Esophagus muscularis mucosa (tissue), 4 donors: ENCODE measurements at regions not wholly inside any gene's neighbourhood (a gene's known extent, or its start where the extent isn't known, plus 50 kb on each side); places are given as distances from the start of the nearest gene placed in this dataset.

ENCODE experiments used
- DNase-seq: peaks from one replicate; pipeline ENCODE4 v3.0.0-alpha.2; 2017; ENCODE audit errors: extremely low spot score
- H3K27ac ChIP-seq, 4 donors: fragments of 200-600 bp; sonication (generic); replicated peaks in 1 of 4; 1 replicate in 3 of 4; 2 replicates in 1 of 4; pipeline ENCODE4 v1.5.1; 2016 to 2019; ENCODE audit warnings: mild to moderate bottlenecking in 1 of 4
- H3K27me3 ChIP-seq, 4 donors: fragments of 200-600 bp; sonication (generic); one replicate each; pipeline versions ENCODE4 v1.5.1 to v1.6.0; 2016 to 2019
- H3K36me3 ChIP-seq, 4 donors: fragments of 200-600 bp; sonication (generic); one replicate each; pipeline ENCODE4 v1.5.1; 2016 to 2019
- H3K4me1 ChIP-seq, 4 donors: fragments of 200-600 bp; sonication (generic); one replicate each; pipeline ENCODE4 v1.5.1; 2016 to 2019
- H3K4me3 ChIP-seq, 4 donors: fragments of 200-600 bp; sonication (generic); 1 replicate in 2 of 4; 2 replicates in 2 of 4; pipeline ENCODE4 v1.5.1; 2016 to 2019; ENCODE audit warnings: mild to moderate bottlenecking in 4 of 4, moderate library complexity in 1 of 4
- H3K9me3 ChIP-seq, 4 donors: fragments of 200-600 bp; sonication (generic); 1 replicate in 3 of 4; 2 replicates in 1 of 4; pipeline ENCODE4 v1.5.1; 2016 to 2019
- EP300 ChIP-seq: sonication (generic); formaldehyde crosslinking; IDR thresholded peaks from one replicate; pipeline ENCODE4 v1.6.1; 2017; ENCODE audit warnings: antibody characterized with exemption
- POLR2A ChIP-seq: fragments of 450-650 bp; IDR thresholded peaks from one replicate; pipeline ENCODE4 v1.6.1; 2017; ENCODE audit warnings: antibody characterized with exemption, moderate library complexity, mild to moderate bottlenecking, low read depth
- POLR2AphosphoS5 ChIP-seq, 2 donors: sonication (generic); formaldehyde crosslinking; IDR thresholded peaks; one replicate each; pipeline ENCODE4 v1.6.1; 2017; ENCODE audit warnings: antibody characterized with exemption in 2 of 2
- WGBS: methylation state at CpG from one replicate; pipeline ENCODE4 v1.1.5; 2018; 5-methylcytosine and 5-hydroxymethylcytosine counted together
- intact Hi-C: fragments of 100-400 bp; cut with DNase I; formaldehyde crosslinking; loops from one replicate; pipeline ENCODE4 v1.15.1; 2023
- TF ChIP-seq, protein P1 (sequence below), 3 experiments: fragments of 200-600 bp in 2 of 3; fragments of 450-650 bp in 1 of 3; sonication (generic) in 2 of 3; IDR thresholded peaks; one replicate each; pipeline ENCODE4 v1.5.1; 2017 to 2019; ENCODE audit warnings: antibody characterized with exemption in 3 of 3, mild to moderate bottlenecking in 2 of 3, moderate library complexity in 1 of 3

DNA sequence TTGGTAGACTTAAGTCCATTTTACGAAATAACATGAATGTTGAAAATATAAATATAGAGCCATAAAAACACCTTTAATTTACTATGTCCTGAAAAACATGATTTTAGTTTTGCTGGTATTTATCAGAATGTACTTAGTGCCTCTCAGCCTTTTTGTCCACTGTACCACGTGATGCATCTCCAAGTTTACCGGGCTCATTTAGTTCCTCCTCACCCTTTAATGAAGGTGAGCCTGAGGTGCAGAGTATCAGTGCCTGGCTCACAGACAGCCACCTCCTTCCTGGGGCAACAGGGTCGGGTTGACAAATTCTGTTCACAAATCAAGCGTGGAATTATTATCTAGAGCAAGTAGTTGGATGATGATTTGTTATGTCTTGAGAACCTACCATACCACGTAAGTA lies 420.5 kb upstream of the MEIS1 start:
- H3K9me3 ChIP-seq, result peaks cover 0 to 11% (median 0%) of the 10 kb centered on the region in 4 donors
- no peak overlapping the region for H3K4me3 ChIP-seq
- no peaks in the 10 kb centered on the region for H3K27me3 ChIP-seq
- intact Hi-C loops, result no loop called here
- DNase-seq, result no peak
- 88% methylated on average over 6 of the region's 6 CpGs for WGBS
- no peak for TF ChIP-seq POLR2AphosphoS5 (IDR thresholded peaks at IDR 0.05)
- H3K36me3 ChIP-seq, result no peaks in the 10 kb centered on the region
- H3K27ac ChIP-seq, result no peak overlapping the region
- no peaks in the 10 kb centered on the region for H3K4me1 ChIP-seq

GRCh38 chr2:66013456-66013855 lies 421.5 kb upstream of the MEIS1 start:
- Histone ChIP-seq H3K4me1 (no peaks in the 10 kb centered on the region), H3K36me3 (no peaks in the 10 kb centered on the region), H3K9me3 (peaks cover 0 to 11% (median 0%) of the 10 kb centered on the region in 4 donors), H3K27ac (no peak overlapping the region), H3K4me3 (no peak overlapping the region), H3K27me3 (no peaks in the 10 kb centered on the region)
- no peak for DNase-seq
- TF ChIP-seq, protein P1, sequence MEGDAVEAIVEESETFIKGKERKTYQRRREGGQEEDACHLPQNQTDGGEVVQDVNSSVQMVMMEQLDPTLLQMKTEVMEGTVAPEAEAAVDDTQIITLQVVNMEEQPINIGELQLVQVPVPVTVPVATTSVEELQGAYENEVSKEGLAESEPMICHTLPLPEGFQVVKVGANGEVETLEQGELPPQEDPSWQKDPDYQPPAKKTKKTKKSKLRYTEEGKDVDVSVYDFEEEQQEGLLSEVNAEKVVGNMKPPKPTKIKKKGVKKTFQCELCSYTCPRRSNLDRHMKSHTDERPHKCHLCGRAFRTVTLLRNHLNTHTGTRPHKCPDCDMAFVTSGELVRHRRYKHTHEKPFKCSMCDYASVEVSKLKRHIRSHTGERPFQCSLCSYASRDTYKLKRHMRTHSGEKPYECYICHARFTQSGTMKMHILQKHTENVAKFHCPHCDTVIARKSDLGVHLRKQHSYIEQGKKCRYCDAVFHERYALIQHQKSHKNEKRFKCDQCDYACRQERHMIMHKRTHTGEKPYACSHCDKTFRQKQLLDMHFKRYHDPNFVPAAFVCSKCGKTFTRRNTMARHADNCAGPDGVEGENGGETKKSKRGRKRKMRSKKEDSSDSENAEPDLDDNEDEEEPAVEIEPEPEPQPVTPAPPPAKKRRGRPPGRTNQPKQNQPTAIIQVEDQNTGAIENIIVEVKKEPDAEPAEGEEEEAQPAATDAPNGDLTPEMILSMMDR (IDR thresholded peaks at IDR 0.05), result no peak
- no peak for TF ChIP-seq EP300
- no peak for TF ChIP-seq POLR2AphosphoS5 (IDR thresholded peaks at IDR 0.05)
- TF ChIP-seq POLR2A, result no peak
- intact Hi-C loops, result no loop called here

GRCh38 chr2:66003931-66004330 lies 431.0 kb upstream of the MEIS1 start:
- no peaks in the 10 kb centered on the region for H3K27me3 ChIP-seq
- no peaks in the 10 kb centered on the region for H3K4me1 ChIP-seq
- no peaks in the 10 kb centered on the region for H3K36me3 ChIP-seq
- H3K4me3 ChIP-seq, result no peak overlapping the region
- no peak overlapping the region for H3K27ac ChIP-seq
- no peaks in the 10 kb centered on the region for H3K9me3 ChIP-seq
- TF ChIP-seq POLR2AphosphoS5 (IDR thresholded peaks at IDR 0.05), result no peak
- TF ChIP-seq, protein P1 (IDR thresholded peaks at IDR 0.05), result no peak
- no peak for TF ChIP-seq POLR2A
- no peak for TF ChIP-seq EP300
- DNase-seq, result no peak
- intact Hi-C loops, result no loop called here

DNA sequence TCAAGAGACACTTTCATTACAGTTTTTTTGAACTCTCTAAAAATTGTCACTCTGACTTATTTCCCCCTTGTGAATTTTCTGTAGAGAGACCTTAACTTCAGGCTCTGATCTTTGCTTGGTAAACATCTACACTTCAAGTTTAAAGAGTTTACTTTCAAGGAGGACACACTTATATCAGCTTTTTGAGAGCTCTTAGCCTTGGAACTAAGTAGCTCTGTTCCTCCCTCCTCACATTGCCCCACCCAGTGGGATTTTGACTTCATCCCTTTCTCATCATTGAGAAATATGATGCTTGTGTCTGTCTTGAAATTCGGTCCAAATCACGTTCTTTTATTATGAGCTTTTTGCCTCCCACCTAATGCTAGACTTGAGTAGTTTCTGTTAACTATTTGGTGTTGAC lies 433.4 kb upstream of the MEIS1 start:
- DNase-seq, result no peak
- no peak overlapping the region for H3K27ac ChIP-seq
- H3K4me3 ChIP-seq, result no peak overlapping the region
- H3K27me3 ChIP-seq, result no peaks in the 10 kb centered on the region
- no peaks in the 10 kb centered on the region for H3K9me3 ChIP-seq
- H3K4me1 ChIP-seq, result no peaks in the 10 kb centered on the region
- intact Hi-C loops, result no loop called here
- TF ChIP-seq POLR2A, result no peak
- no peak for TF ChIP-seq POLR2AphosphoS5 (IDR thresholded peaks at IDR 0.05)
- TF ChIP-seq EP300, result no peak
- TF ChIP-seq, protein P1 (IDR thresholded peaks at IDR 0.05), result no peak
- no peaks in the 10 kb centered on the region for H3K36me3 ChIP-seq
- 73% methylated on average over 2 of the region's 2 CpGs for WGBS

DNA sequence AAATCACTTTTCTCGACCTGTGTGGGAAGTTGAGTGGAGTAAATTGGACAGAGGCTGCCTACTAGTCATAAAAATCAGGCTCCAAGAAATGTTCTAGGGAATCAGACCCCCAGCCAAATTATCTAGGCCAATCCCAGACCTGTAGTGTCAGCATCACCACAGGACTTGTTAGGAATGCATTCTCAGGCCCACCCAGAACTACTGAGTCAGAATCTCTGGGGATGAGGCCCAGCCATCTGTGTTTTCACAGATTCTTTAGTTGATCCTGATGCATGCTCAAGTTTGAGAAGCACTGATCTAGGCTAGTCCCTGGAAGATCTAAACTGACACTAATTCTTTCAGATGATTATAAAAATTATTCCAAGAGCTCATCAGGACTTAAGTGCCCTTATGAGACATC lies 434.0 kb upstream of the MEIS1 start:
- no peaks in the 10 kb centered on the region for H3K4me1 ChIP-seq
- WGBS, result 82% methylated on average over 1 of the region's 1 CpG
- H3K4me3 ChIP-seq, result no peak overlapping the region
- no peaks in the 10 kb centered on the region for H3K27me3 ChIP-seq
- TF ChIP-seq, protein P1 (IDR thresholded peaks at IDR 0.05), result no peak
- TF ChIP-seq POLR2AphosphoS5 (IDR thresholded peaks at IDR 0.05) (no peak), POLR2A (no peak), EP300 (no peak)
- no peak overlapping the region for H3K27ac ChIP-seq
- no peaks in the 10 kb centered on the region for H3K36me3 ChIP-seq
- intact Hi-C loops, result no loop called here
- no peak for DNase-seq
- no peaks in the 10 kb centered on the region for H3K9me3 ChIP-seq
